SK-N-SH treated with all-trans-retinoic acid at 6 μM for 48 hours (cell line): ENCODE measurements at regions not wholly inside any gene's neighbourhood (a gene's known extent, or its start where the extent isn't known, plus 50 kb on each side); places are given as distances from the start of the nearest gene placed in this dataset.

Experiments
- ATAC-seq: fragments of 200-7000 bp; cut with Tn5 transposase; 3 replicates; pipeline ENCODE4 v1.9.1; 2020; ENCODE audit warnings: mild to moderate bottlenecking, moderate library complexity
- ARNTL ChIP-seq: fragments of 450-650 bp; formaldehyde crosslinking; IDR thresholded peaks from 2 replicates; pipeline ENCODE4 v1.5.0; 2020; ENCODE audit warnings: low read depth, mild to moderate bottlenecking, moderate library complexity, borderline replicate concordance
- BACH2 ChIP-seq: fragments of 250-450 bp; sonication (Bioruptor Pico); IDR thresholded peaks from 2 replicates; pipeline ENCODE4 v1.9.0; 2021; ENCODE audit warnings: mild to moderate bottlenecking, borderline replicate concordance
- CSDC2 ChIP-seq: fragments of 250-450 bp; sonication (Bioruptor Pico); IDR thresholded peaks from 2 replicates; pipeline ENCODE4 v1.5.0; 2020; ENCODE audit warnings: mild to moderate bottlenecking, moderate library complexity
- ESRRG ChIP-seq: fragments of 250-450 bp; sonication (Bioruptor Pico); IDR thresholded peaks from 2 replicates; pipeline ENCODE4 v1.6.1; 2021; ENCODE audit warnings: mild to moderate bottlenecking
- GLIS3 ChIP-seq: fragments of 250-450 bp; sonication (Bioruptor Pico); IDR thresholded peaks from 2 replicates; pipeline ENCODE4 v1.5.0; 2020; ENCODE audit warnings: mild to moderate bottlenecking, moderate library complexity
- OSR1 ChIP-seq: fragments of 250-450 bp; sonication (Bioruptor Pico); IDR thresholded peaks from 2 replicates; pipeline ENCODE4 v1.8.0; 2022; ENCODE audit warnings: moderate library complexity, mild to moderate bottlenecking, inconsistent platforms
- PPARA ChIP-seq: fragments of 250-450 bp; sonication (Bioruptor Pico); IDR thresholded peaks from 2 replicates; pipeline ENCODE4 v1.5.0; 2020; ENCODE audit warnings: mild to moderate bottlenecking, borderline replicate concordance
- RARB ChIP-seq: fragments of 250-450 bp; sonication (Bioruptor Pico); IDR thresholded peaks from 2 replicates; pipeline ENCODE4 v1.8.0; 2021; ENCODE audit warnings: mild to moderate bottlenecking, moderate library complexity
- SNAI2 ChIP-seq: fragments of 250-450 bp; sonication (Bioruptor Pico); IDR thresholded peaks from 2 replicates; pipeline ENCODE4 v1.5.0; 2020; ENCODE audit warnings: mild to moderate bottlenecking, moderate library complexity
- TCF4 ChIP-seq: fragments of 250-450 bp; sonication (Bioruptor Pico); IDR thresholded peaks from 2 replicates; pipeline ENCODE4 v1.8.0; 2021; ENCODE audit warnings: mild to moderate bottlenecking, moderate library complexity, borderline replicate concordance
- TOX ChIP-seq: fragments of 250-450 bp; sonication (Bioruptor Pico); IDR thresholded peaks from 2 replicates; pipeline ENCODE4 v1.8.0; 2021; ENCODE audit warnings: mild to moderate bottlenecking, moderate library complexity, borderline replicate concordance
- ZC3H10 ChIP-seq: fragments of 250-450 bp; sonication (Bioruptor Pico); IDR thresholded peaks from 2 replicates; pipeline ENCODE4 v1.5.1; 2021; ENCODE audit warnings: mild to moderate bottlenecking, moderate library complexity
- ZFP30 ChIP-seq: fragments of 450-650 bp; formaldehyde crosslinking; IDR thresholded peaks from 2 replicates; pipeline ENCODE4 v1.5.0; 2022; ENCODE audit warnings: mild to moderate bottlenecking, moderate library complexity
- ZNF565 ChIP-seq: fragments of 450-650 bp; formaldehyde crosslinking; conservative IDR thresholded peaks from 2 replicates; pipeline ENCODE4 v1.5.0; 2020; ENCODE audit warnings: low read depth, mild to moderate bottlenecking, moderate library complexity
- ZNF70 ChIP-seq: fragments of 450-650 bp; formaldehyde crosslinking; IDR thresholded peaks from 2 replicates; pipeline ENCODE4 v1.5.0; 2020; ENCODE audit warnings: mild to moderate bottlenecking, moderate library complexity
- TF ChIP-seq, protein P1 (sequence below): fragments of 250-450 bp; sonication (Bioruptor Pico); IDR thresholded peaks from 2 replicates; pipeline ENCODE4 v1.5.0; 2020; ENCODE audit warnings: mild to moderate bottlenecking, moderate library complexity
- TF ChIP-seq, protein P2 (sequence below): fragments of 250-450 bp; sonication (Bioruptor Pico); IDR thresholded peaks from 2 replicates; pipeline ENCODE4 v1.8.0; 2021; ENCODE audit warnings: low read depth, mild to moderate bottlenecking, moderate library complexity, borderline replicate concordance
- TF ChIP-seq, protein P3 (sequence below): fragments of 250-450 bp; sonication (Bioruptor Pico); IDR thresholded peaks from 2 replicates; pipeline ENCODE4 v1.5.1; 2021; ENCODE audit warnings: mild to moderate bottlenecking, moderate library complexity
- TF ChIP-seq, protein P4 (sequence below): fragments of 250-450 bp; sonication (Bioruptor Pico); IDR thresholded peaks from 2 replicates; pipeline ENCODE4 v1.8.0; 2020; ENCODE audit warnings: mild to moderate bottlenecking, moderate library complexity, borderline replicate concordance
- TF ChIP-seq, protein P5 (sequence below): fragments of 250-450 bp; sonication (Bioruptor Pico); IDR thresholded peaks from 2 replicates; pipeline ENCODE4 v1.5.1; 2020; ENCODE audit warnings: low read depth, mild to moderate bottlenecking, moderate library complexity

DNA sequence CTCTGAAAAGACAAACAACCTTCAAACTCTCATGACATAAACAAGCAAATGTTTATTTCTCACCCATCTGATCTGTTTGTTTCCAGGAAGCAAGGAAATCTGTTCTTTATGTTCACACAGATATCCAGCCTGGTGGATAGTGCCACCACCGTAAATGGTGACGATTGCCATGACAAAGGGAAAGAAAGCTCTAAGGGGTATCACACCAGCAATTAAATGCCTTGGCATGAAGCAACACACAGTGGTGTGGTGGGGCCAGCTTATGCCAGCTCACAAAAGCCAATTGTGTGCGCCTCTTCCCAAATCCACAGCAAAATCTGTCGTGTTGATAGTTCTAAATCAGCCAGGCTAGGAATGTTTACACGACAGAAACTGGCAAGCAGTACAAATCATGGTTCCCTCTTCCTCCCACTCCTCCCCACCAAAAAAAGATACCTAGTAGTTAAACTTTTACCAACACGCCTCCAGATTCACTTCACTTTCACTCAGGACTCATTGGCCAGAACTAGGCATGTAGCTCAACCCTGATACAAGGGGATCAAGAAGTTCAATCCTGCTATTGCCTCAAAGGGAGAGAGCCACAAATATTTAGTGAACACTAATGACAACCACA, 189.2 kb upstream of the SLCO3A1 start:
- TF ChIP-seq, protein P1, sequence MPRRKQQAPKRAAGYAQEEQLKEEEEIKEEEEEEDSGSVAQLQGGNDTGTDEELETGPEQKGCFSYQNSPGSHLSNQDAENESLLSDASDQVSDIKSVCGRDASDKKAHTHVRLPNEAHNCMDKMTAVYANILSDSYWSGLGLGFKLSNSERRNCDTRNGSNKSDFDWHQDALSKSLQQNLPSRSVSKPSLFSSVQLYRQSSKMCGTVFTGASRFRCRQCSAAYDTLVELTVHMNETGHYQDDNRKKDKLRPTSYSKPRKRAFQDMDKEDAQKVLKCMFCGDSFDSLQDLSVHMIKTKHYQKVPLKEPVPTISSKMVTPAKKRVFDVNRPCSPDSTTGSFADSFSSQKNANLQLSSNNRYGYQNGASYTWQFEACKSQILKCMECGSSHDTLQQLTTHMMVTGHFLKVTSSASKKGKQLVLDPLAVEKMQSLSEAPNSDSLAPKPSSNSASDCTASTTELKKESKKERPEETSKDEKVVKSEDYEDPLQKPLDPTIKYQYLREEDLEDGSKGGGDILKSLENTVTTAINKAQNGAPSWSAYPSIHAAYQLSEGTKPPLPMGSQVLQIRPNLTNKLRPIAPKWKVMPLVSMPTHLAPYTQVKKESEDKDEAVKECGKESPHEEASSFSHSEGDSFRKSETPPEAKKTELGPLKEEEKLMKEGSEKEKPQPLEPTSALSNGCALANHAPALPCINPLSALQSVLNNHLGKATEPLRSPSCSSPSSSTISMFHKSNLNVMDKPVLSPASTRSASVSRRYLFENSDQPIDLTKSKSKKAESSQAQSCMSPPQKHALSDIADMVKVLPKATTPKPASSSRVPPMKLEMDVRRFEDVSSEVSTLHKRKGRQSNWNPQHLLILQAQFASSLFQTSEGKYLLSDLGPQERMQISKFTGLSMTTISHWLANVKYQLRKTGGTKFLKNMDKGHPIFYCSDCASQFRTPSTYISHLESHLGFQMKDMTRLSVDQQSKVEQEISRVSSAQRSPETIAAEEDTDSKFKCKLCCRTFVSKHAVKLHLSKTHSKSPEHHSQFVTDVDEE (CRISPR knock-in tag): no peak
- TF ChIP-seq CSDC2 (no peak), ARNTL (CRISPR knock-in tag) (no peak), ZNF565 (CRISPR knock-in tag) (no peak), SNAI2 (CRISPR knock-in tag) (no peak), PPARA (CRISPR knock-in tag) (no peak), BACH2 (no peak), OSR1 (CRISPR knock-in tag) (no peak), TCF4 (no peak), ZC3H10 (no peak), ZFP30 (CRISPR knock-in tag) (no peak), ZNF70 (CRISPR knock-in tag) (no peak), RARB (CRISPR knock-in tag) (no peak), TOX (CRISPR knock-in tag) (no peak)
- TF ChIP-seq, protein P2, sequence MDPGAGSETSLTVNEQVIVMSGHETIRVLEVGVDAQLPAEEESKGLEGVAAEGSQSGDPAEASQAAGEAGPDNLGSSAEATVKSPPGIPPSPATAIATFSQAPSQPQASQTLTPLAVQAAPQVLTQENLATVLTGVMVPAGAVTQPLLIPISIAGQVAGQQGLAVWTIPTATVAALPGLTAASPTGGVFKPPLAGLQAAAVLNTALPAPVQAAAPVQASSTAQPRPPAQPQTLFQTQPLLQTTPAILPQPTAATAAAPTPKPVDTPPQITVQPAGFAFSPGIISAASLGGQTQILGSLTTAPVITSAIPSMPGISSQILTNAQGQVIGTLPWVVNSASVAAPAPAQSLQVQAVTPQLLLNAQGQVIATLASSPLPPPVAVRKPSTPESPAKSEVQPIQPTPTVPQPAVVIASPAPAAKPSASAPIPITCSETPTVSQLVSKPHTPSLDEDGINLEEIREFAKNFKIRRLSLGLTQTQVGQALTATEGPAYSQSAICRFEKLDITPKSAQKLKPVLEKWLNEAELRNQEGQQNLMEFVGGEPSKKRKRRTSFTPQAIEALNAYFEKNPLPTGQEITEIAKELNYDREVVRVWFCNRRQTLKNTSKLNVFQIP: no peak
- TF ChIP-seq, protein P3, sequence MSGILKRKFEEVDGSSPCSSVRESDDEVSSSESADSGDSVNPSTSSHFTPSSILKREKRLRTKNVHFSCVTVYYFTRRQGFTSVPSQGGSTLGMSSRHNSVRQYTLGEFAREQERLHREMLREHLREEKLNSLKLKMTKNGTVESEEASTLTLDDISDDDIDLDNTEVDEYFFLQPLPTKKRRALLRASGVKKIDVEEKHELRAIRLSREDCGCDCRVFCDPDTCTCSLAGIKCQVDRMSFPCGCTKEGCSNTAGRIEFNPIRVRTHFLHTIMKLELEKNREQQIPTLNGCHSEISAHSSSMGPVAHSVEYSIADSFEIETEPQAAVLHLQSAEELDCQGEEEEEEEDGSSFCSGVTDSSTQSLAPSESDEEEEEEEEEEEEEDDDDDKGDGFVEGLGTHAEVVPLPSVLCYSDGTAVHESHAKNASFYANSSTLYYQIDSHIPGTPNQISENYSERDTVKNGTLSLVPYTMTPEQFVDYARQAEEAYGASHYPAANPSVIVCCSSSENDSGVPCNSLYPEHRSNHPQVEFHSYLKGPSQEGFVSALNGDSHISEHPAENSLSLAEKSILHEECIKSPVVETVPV (CRISPR knock-in tag): no peak
- ATAC-seq: no peak

DNA sequence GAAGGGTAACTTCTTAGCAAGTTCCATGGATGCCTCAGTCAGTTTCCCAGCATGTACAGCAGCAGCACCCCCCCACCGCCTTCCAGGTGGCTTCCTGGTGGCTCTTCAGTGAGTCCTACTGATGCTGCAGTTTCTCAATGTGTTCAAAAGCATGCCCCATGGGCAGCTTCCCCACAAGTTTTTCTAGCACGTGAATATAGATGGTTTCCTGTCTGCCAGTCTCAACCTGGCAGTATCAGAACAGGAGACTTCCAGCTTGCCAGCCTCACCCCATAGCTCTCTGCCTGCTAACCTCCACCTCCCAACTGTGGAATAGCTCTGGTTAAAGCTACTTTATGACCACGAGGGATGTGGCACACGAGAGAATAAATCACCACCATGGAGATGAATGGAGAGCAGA, 188.3 kb upstream of the SLCO3A1 start:
- no peak for TF ChIP-seq TCF4
- TF ChIP-seq, protein P4, sequence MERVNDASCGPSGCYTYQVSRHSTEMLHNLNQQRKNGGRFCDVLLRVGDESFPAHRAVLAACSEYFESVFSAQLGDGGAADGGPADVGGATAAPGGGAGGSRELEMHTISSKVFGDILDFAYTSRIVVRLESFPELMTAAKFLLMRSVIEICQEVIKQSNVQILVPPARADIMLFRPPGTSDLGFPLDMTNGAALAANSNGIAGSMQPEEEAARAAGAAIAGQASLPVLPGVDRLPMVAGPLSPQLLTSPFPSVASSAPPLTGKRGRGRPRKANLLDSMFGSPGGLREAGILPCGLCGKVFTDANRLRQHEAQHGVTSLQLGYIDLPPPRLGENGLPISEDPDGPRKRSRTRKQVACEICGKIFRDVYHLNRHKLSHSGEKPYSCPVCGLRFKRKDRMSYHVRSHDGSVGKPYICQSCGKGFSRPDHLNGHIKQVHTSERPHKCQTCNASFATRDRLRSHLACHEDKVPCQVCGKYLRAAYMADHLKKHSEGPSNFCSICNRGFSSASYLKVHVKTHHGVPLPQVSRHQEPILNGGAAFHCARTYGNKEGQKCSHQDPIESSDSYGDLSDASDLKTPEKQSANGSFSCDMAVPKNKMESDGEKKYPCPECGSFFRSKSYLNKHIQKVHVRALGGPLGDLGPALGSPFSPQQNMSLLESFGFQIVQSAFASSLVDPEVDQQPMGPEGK (CRISPR knock-in tag): no peak
- no peak for ATAC-seq

DNA sequence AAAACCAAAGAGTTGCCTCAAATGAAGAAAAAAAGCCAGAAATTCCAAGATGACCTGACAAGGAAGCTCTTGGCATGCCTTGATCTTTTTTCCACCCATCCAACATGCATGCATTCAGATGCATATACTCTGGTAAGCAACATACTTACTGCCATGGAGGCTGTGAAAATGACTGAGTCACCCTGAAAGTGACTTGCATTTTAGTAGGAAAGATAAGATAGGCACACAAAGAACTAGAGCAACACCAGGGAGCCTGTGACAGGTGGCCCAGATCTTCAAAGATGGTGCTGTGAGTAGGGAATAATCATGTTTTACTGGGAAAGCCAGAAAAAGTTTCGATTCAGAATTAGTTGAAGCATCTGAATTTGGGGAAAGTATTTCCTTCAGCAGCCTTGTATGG, 185.1 kb upstream of the SLCO3A1 start:
- ATAC-seq: no peak
- no peak for TF ChIP-seq BACH2
- TF ChIP-seq ZC3H10: no peak
- TF ChIP-seq ESRRG (CRISPR knock-in tag): no peak
- TF ChIP-seq, protein P5, sequence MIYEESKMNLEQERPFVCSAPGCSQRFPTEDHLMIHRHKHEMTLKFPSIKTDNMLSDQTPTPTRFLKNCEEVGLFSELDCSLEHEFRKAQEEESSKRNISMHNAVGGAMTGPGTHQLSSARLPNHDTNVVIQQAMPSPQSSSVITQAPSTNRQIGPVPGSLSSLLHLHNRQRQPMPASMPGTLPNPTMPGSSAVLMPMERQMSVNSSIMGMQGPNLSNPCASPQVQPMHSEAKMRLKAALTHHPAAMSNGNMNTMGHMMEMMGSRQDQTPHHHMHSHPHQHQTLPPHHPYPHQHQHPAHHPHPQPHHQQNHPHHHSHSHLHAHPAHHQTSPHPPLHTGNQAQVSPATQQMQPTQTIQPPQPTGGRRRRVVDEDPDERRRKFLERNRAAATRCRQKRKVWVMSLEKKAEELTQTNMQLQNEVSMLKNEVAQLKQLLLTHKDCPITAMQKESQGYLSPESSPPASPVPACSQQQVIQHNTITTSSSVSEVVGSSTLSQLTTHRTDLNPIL (CRISPR knock-in tag): no peak
- TF ChIP-seq TCF4: no peak
- TF ChIP-seq, protein P4 (CRISPR knock-in tag): no peak
- TF ChIP-seq, protein P1 (CRISPR knock-in tag): no peak
- no peak for TF ChIP-seq ARNTL (CRISPR knock-in tag)
- TF ChIP-seq GLIS3 (CRISPR knock-in tag): no peak
